T-helper 1 cell treated with Interleukin-12 subunit alpha and Interleukin-12 subunit beta and Interleukin-4 antibody, amounts not matched to agents 30 ng/mL and 1 ng/mL, for 36 hours (primary cell): ENCODE measurements at regions not wholly inside any gene's neighbourhood (a gene's known extent, or its start where the extent isn't known, plus 50 kb on each side); places are given as distances from the start of the nearest gene placed in this dataset.

Source experiments
- intact Hi-C: fragments of 100-400 bp; cut with micrococcal nuclease; formaldehyde crosslinking; loops from one replicate; pipeline ENCODE4 v1.15.1; 2024

GRCh38 chr7:7048213-7048612 lies 134.1 kb upstream of the C1GALT1 start:
- intact Hi-C loops, result no loop called here

DNA sequence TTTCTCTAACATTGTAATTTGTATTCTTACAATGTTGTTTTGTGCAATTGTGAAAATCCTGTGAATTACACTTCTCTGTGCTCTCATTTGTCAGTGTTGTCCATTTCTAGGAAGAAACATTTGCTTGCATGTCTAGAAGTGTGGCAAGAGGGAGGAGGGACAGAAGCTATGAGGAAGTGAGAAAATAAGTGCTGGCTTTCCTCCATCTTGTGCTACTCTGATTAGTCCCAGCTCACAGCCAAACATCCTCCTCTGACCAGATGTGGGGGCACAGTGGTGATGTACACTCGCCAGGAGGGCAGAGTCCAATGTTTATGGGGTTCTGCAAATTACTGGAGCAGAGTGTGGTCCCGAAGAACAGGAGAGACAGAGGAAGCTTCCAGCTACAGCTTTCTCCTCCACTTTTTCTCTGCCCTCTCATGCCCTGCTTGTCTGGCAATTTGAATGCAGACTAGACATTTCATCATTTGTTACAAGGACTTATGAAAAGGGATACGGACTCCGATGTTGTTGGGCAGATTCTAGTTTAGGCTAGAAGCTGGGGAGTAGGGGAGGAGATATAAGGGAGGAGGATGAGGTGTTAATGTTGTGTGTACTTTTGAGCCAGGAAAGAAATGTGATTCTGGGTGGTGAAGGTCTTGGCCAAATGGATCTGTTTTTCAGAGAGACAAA lies 131.0 kb upstream of the C1GALT1 start:
- intact Hi-C loops, result no loop called here

DNA sequence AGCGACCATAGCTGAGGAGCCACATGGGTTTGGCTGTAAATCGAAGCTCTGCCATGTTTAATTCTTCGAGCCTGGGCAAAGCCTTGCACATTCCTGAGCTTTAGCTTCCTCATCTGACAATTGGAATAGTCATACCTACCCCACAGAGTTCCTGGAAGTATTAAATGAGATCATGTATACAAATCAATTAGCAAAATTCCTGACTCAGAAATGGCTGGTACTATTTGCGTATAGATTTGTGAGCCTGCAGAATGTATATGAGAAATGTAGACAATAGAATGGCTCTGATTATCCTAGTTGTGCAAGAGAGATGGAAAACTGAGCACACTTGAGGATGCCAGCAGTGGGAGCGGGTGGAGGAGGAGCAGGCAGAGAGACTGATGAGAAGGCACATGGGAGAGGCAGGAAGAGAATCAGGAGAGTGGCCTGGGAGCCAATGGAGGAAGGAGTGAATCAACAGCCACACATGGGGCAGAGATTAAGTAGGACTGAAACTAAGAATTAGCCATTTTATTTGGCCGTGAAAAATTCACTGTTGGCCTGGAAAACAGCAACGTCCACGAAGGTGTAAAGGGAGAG lies 128.0 kb upstream of the C1GALT1 start:
- intact Hi-C loops, result no loop called here

GRCh38 chr7:7060828-7061599 lies 121.3 kb upstream of the C1GALT1 start:
- intact Hi-C loops, result no loop called here

- intact Hi-C loops, result no loop called here
Measured at GRCh38 chr7:7077945-7078344, 104.4 kb upstream of the C1GALT1 start.

DNA sequence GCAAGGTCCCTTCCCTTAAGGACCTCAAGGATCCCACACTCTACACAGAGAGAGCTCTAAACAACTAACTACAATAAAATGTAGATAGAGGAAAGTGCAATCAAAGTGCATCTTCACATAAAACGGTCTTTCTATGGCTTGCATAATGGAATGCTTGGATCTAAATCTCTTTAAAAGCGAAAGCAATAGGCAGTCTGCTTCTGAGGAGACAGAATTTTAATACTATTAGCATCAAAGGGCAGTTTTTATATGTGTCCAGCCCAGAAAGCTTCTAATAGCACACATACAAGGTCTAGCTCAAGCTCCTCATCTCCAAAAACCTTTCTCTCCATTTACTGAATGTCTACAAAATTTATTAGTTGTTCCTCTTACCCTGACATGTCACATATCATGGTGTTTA lies 101.5 kb upstream of the C1GALT1 start:
- intact Hi-C loops, result no loop called here

GRCh38 chr7:7090460-7090859 lies 91.9 kb upstream of the C1GALT1 start:
- intact Hi-C loops, result no loop called here

DNA sequence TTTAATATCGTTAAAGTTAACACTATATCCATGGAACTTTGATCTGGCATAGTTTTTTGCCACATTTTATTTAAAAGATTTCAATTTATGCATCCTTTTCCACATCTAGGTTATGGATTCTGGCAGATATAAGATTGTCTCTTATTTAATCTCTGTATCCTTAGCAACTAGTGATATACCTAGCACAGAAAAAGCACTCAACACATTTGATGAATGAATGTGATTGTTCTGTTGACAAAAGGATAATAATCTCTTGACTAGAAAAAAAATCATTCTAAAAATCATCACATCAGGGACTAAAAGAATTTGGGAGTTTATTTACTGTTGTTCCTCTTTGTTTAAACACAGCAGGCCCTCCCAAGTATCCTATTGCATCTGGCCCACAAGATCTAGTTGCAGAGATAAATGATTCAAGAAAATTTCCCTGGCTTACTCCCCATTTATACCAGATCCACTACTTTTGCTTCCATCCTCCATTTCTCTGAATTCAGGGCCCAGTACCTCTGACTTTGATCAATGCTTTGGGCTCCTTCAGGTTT lies 84.0 kb upstream of the C1GALT1 start:
- intact Hi-C loops, result no loop called here

GRCh38 chr7:7099584-7100014 lies 82.7 kb upstream of the C1GALT1 start:
- intact Hi-C loops, result loop anchor here (5.0 to 10.0 kb wide), 2 partner anchors 235 to 573 kb away; no protein-coding TSS in a partner anchor

- intact Hi-C loops, result loop anchor here (5.0 to 10.0 kb wide), 2 partner anchors 234 to 572 kb away; no protein-coding TSS in a partner anchor
Measured at GRCh38 chr7:7100432-7100849, 81.9 kb upstream of the C1GALT1 start.

DNA sequence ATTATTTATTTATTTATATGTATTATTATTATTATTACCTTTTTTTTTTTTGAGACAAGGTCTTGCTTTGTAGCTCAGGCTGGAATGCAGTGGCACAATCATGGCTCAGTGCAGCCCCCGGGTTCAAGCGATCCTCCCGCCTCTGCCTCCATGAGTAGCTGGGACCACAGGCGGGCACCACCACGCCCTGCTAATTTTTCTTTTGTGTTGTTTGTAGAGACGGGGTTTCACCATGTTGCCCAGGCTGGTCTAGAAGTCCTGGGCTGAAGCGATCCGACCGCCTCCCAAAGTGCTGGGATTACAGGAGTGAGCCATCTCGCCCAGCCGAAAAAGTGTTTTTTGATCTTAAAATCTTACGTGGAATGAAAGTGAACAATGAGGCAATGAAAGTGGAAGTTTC lies 79.4 kb upstream of the C1GALT1 start:
- intact Hi-C loops, result loop anchor here (1.0 to 10.0 kb wide), 13 partner anchors 54 to 1193 kb away; partner anchors contain the start of genes C1GALT1 and UMAD1

DNA sequence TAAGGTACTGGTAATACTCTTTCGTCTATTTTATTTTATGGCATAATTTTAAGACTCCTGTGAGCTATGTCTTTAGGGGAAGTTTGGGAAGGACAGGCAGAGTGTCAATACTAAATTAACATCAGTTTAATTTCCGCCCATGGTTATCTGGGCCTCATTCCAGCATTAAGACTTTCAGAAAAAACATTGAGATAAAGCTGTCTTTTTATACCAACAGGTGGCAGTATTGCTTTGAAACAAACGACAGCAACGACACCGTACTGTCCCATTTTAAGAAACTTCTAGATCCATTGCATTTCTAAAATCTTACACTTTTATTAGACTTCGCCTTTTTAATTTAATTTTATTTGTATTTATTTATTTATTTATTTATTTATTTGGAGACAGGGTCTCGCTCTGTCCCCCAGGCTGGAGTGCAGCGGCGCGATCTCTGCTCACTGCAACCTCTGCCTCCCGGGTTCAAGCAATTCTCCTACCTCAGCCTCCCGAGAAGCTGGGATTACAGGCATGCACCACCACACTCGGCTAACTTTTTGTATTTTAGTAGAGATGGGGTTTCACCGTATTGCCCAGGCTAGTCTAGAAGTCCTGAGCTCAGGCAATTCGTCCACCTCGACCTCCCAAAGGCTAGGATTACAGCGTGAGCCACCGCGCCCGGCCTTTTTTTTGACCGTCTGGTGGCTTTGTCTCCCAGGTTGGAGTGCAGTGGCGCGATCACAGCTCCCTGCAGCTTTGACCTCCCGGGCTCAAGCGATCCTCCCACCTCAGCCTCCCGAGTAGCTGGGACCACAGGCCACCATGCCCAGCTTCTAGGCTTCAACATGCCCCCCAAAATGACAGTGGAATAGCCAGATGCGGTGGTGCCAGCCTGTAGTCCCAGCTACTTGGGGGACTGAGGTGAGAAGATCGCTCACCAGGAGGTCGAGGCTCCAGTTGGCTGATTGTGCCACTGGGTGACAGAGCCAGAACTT lies 78.7 kb upstream of the C1GALT1 start:
- intact Hi-C loops, result loop anchor here (1.0 to 10.0 kb wide), 13 partner anchors 54 to 1193 kb away; partner anchors contain the start of genes C1GALT1 and UMAD1

- intact Hi-C loops, result loop anchor here (5.0 to 10.0 kb wide), 2 partner anchors 230 to 568 kb away; no protein-coding TSS in a partner anchor
Measured at GRCh38 chr7:7104314-7104698, 78.0 kb upstream of the C1GALT1 start.

- intact Hi-C loops, result loop anchor here (5.0 to 10.0 kb wide), 2 partner anchors 230 to 567 kb away; no protein-coding TSS in a partner anchor
Measured at GRCh38 chr7:7104971-7105370, 77.4 kb upstream of the C1GALT1 start.

GRCh38 chr7:7105800-7106582 lies 76.4 kb upstream of the C1GALT1 start:
- intact Hi-C loops, result loop anchor here (10.0 kb wide), 1 partner anchor 229 kb away; no protein-coding TSS in a partner anchor

- intact Hi-C loops, result loop anchor here (10.0 kb wide), 1 partner anchor 226 kb away; no protein-coding TSS in a partner anchor
Measured at GRCh38 chr7:7108931-7109330, 73.4 kb upstream of the C1GALT1 start.

DNA sequence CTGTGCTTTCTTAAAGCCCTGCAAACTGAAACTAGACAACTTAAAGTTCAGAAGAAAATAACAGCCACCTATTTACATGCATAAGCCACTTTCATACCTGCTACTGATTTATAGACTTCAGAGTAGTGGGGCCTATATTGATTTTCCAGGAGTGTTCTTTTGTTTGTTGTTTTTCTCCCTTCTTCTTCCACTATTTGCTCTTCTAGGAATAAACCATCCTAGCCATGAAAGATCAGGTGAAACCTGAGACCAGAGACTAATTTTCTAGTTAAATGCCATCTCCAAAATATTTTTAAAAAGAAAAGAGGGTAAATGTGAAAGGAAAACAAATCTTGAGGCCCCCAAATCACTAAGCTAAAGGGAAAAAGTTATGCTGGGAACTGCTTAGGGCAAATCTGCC lies 72.4 kb upstream of the C1GALT1 start:
- intact Hi-C loops, result loop anchor here (10.0 kb wide), 1 partner anchor 225 kb away; no protein-coding TSS in a partner anchor

GRCh38 chr7:7110706-7111105 lies 71.6 kb upstream of the C1GALT1 start:
- intact Hi-C loops, result no loop called here

DNA sequence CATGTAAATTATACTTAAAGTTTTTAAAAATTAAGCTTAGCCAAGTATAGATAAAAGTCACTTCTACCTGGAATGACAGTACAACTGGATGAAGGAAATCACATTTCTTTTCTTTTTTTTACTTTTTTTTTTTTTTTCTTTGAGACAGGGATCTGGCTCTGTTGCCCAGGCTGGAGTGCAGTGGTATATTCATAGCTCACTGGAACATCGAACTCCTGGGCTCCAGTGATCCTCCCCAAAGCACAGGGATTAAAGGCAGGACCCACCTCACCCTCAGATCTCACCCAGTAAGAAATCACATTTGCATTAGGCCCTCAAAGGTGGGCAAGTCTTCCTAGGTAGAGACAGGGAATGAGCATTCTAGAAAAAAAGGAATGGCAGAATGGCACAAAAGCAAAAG lies 69.5 kb upstream of the C1GALT1 start:
- intact Hi-C loops, result no loop called here
